Upper lobe of right lung (tissue), 1 donor: ENCODE measurements at regions not wholly inside any gene's neighbourhood (a gene's known extent, or its start where the extent isn't known, plus 50 kb on each side); places are given as distances from the start of the nearest gene placed in this dataset.
A peak's percentile ranks its signal among the peaks of the same experiment; 100 is the strongest.
"Not testable (repeated sequence)": the region's sequence is repeated elsewhere in the genome, so short reads cannot be mapped to it uniquely, and the experiment has no call there.

Source experiments
- ATAC-seq: fragments of 200-7000 bp; cut with Tn5 transposase; one replicate; pipeline ENCODE4 v1.9.1; 2020; ENCODE audit warnings: mild to moderate bottlenecking, moderate library complexity
- DNase-seq: peaks from one replicate; pipeline ENCODE4 v3.0.0-alpha.2; 2020
- H3K27ac ChIP-seq: fragments of 200-600 bp; one replicate; pipeline ENCODE4 v1.8.0; 2022
- H3K27me3 ChIP-seq: fragments of 200-600 bp; one replicate; pipeline ENCODE4 v1.8.0; 2022; ENCODE audit warnings: mild to moderate bottlenecking
- H3K36me3 ChIP-seq: fragments of 200-600 bp; one replicate; pipeline ENCODE4 v1.8.0; 2022
- H3K4me1 ChIP-seq: fragments of 200-600 bp; one replicate; pipeline ENCODE4 v1.8.0; 2022
- H3K4me3 ChIP-seq: fragments of 200-600 bp; one replicate; pipeline ENCODE4 v1.8.0; 2022; ENCODE audit warnings: mild to moderate bottlenecking
- H3K9me3 ChIP-seq: fragments of 200-600 bp; one replicate; pipeline ENCODE4 v1.8.0; 2022
- intact Hi-C: fragments of 100-400 bp; cut with DNase I; formaldehyde crosslinking; loops from one replicate; pipeline ENCODE4 v1.11.0; 2022
- TF ChIP-seq, protein P1 (sequence below): fragments of 200-600 bp; IDR thresholded peaks from one replicate; pipeline ENCODE4 v1.8.0; 2022; ENCODE audit warnings: antibody characterized with exemption
- donor health status: DM: no; HTN: yes; CAD: no; lungs with severe emphysema.

- Histone ChIP-seq H3K36me3 (no peaks in the 10 kb centered on the region), H3K9me3 (no peaks in the 10 kb centered on the region), H3K27me3 (peaks cover 18% of the 10 kb centered on the region), H3K27ac (no peak overlapping the region), H3K4me1 (no peaks in the 10 kb centered on the region), H3K4me3 (no peak overlapping the region)
- TF ChIP-seq, protein P1, sequence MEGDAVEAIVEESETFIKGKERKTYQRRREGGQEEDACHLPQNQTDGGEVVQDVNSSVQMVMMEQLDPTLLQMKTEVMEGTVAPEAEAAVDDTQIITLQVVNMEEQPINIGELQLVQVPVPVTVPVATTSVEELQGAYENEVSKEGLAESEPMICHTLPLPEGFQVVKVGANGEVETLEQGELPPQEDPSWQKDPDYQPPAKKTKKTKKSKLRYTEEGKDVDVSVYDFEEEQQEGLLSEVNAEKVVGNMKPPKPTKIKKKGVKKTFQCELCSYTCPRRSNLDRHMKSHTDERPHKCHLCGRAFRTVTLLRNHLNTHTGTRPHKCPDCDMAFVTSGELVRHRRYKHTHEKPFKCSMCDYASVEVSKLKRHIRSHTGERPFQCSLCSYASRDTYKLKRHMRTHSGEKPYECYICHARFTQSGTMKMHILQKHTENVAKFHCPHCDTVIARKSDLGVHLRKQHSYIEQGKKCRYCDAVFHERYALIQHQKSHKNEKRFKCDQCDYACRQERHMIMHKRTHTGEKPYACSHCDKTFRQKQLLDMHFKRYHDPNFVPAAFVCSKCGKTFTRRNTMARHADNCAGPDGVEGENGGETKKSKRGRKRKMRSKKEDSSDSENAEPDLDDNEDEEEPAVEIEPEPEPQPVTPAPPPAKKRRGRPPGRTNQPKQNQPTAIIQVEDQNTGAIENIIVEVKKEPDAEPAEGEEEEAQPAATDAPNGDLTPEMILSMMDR = no peak
- no peak for ATAC-seq
- intact Hi-C loops = no loop called here
- DNase-seq = no peak
Observed at GRCh38 chr14:106294324-106294723, 767.9 kb downstream of the TMEM121 start.

GRCh38 chr14:106300951-106301510 lies 774.6 kb downstream of the TMEM121 start:
- DNase-seq, H3K4me3 ChIP-seq, H3K9me3 ChIP-seq, H3K4me1 ChIP-seq, H3K36me3 ChIP-seq, ATAC-seq, intact Hi-C loops, H3K27ac ChIP-seq: not testable (repeated sequence)
- peaks cover 21% of the 10 kb centered on the region for H3K27me3 ChIP-seq

DNA sequence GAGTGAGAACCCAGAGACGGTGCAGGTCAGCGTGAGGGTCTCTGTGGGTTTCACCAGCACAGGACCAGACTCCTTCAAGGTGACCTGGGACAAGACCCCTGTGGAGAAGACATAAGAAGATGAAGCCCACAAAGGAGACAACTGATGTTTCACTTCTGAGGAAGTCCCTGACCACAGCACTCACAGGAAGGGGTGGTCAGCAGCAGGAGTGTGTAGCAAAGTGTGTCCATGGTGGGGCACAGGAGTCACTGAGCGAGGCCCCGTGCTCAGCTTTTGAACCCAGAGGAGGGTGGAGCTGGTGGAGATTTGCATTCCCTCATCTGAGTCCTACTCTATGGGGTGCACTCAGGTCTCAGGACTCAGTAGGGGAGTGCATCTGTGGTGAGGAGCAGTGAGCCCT lies 775.2 kb downstream of the TMEM121 start:
- H3K27ac ChIP-seq, ATAC-seq, DNase-seq, H3K4me1 ChIP-seq, H3K9me3 ChIP-seq, H3K36me3 ChIP-seq, H3K4me3 ChIP-seq, intact Hi-C loops: not testable (repeated sequence)
- H3K27me3 ChIP-seq = peaks cover 21% of the 10 kb centered on the region

- TF ChIP-seq, protein P1 = no peak
- no peaks in the 10 kb centered on the region for H3K9me3 ChIP-seq
- H3K27me3 ChIP-seq = peaks cover 21% of the 10 kb centered on the region
- no peak overlapping the region for H3K27ac ChIP-seq
- no peaks in the 10 kb centered on the region for H3K36me3 ChIP-seq
- intact Hi-C loops = no loop called here
- ATAC-seq (no peak), DNase-seq (no peak)
- no peak overlapping the region for H3K4me3 ChIP-seq
- no peaks in the 10 kb centered on the region for H3K4me1 ChIP-seq
Observed at GRCh38 chr14:106302661-106303060, 776.3 kb downstream of the TMEM121 start.

DNA sequence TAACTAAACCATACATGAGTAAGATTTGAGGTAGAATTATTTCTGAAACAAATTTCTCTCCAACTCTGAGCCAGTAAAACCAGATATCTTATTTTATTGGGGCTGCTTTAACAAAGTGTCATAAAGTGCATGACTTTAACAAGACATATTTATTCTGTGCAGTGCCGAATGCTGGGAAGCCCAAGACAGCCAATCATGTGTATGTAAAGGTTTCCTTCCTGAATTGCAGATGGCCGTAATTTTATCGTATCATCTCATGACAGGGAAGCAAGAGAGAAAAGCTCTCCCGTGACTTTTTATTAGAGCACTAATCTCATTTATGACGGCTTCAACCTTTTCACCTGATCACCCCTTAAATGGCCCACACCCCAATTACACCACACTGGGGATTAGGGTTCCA lies 777.9 kb downstream of the TMEM121 start:
- intact Hi-C loops = no loop called here
- DNase-seq (no peak), ATAC-seq (no peak)
- H3K4me1 ChIP-seq = no peaks in the 10 kb centered on the region
- no peak overlapping the region for H3K4me3 ChIP-seq
- H3K9me3 ChIP-seq = no peaks in the 10 kb centered on the region
- no peak overlapping the region for H3K27ac ChIP-seq
- no peaks in the 10 kb centered on the region for H3K36me3 ChIP-seq
- peaks cover 21% of the 10 kb centered on the region for H3K27me3 ChIP-seq
- TF ChIP-seq, protein P1 = no peak

GRCh38 chr14:106308839-106309389 lies 782.5 kb downstream of the TMEM121 start:
- TF ChIP-seq, protein P1 = peak; percentile 53
- peak; percentile 75 for DNase-seq
- Histone ChIP-seq H3K4me1 (no peaks in the 10 kb centered on the region), H3K4me3 (no peak overlapping the region), H3K27me3 (peaks cover 8% of the 10 kb centered on the region), H3K36me3 (no peaks in the 10 kb centered on the region), H3K9me3 (no peaks in the 10 kb centered on the region), H3K27ac (no peak overlapping the region)
- ATAC-seq = peak; percentile 94
- intact Hi-C loops = no loop called here

GRCh38 chr14:106309423-106309822 lies 783.0 kb downstream of the TMEM121 start:
- TF ChIP-seq, protein P1 = no peak
- no peak for DNase-seq
- Histone ChIP-seq H3K9me3 (no peaks in the 10 kb centered on the region), H3K4me1 (no peaks in the 10 kb centered on the region), H3K36me3 (no peaks in the 10 kb centered on the region), H3K27me3 (peaks cover 4% of the 10 kb centered on the region), H3K4me3 (no peak overlapping the region), H3K27ac (no peak overlapping the region)
- intact Hi-C loops = no loop called here
- ATAC-seq = no peak
